Adrenal gland (tissue), 9 donors: ENCODE measurements at regions not wholly inside any gene's neighbourhood (a gene's known extent, or its start where the extent isn't known, plus 50 kb on each side); places are given as distances from the start of the nearest gene placed in this dataset.

Source experiments
- DNase-seq, 7 donors: peaks; one replicate each; pipeline ENCODE4 v3.0.0-alpha.2; 2019 to 2020
- H3K27ac ChIP-seq, 5 donors: fragments of 200-600 bp; sonication (generic) in 4 of 5; 1 replicate in 3 of 5; 2 replicates in 2 of 5; pipeline versions ENCODE4 v1.5.1 to v1.8.0; 2016 to 2020; ENCODE audit warnings: mild to moderate bottlenecking in 1 of 5
- H3K27me3 ChIP-seq: fragments of 200-600 bp; 2 replicates; pipeline ENCODE4 v1.8.0; 2021
- H3K36me3 ChIP-seq, 2 donors: fragments of 200-600 bp; replicated peaks in 1 of 2; 1 replicate in 1 of 2; 2 replicates in 1 of 2; pipeline versions ENCODE4 v1.5.1 to v1.8.0; 2018 to 2022
- H3K4me1 ChIP-seq, 2 donors: fragments of 200-600 bp; replicated peaks in 1 of 2; 1 replicate in 1 of 2; 2 replicates in 1 of 2; pipeline versions ENCODE4 v1.5.1 to v1.8.0; 2018 to 2021
- H3K4me3 ChIP-seq, 4 donors: fragments of 200-600 bp; sonication (generic) in 3 of 4; one replicate each; pipeline ENCODE4 v1.5.1; 2016 to 2018
- H3K9me3 ChIP-seq, 3 donors: fragments of 200-600 bp; sonication (generic) in 1 of 3; replicated peaks in 1 of 3; 1 replicate in 2 of 3; 2 replicates in 1 of 3; pipeline versions ENCODE4 v1.5.1 to v1.8.0; 2016 to 2021
- CTCF ChIP-seq, 6 experiments: fragments of 450-650 bp in 4 of 6; fragments of 200-600 bp in 2 of 6; sonication (generic) in 1 of 6; IDR thresholded peaks; 1 replicate in 5 of 6; 2 replicates in 1 of 6; pipeline versions ENCODE4 v1.5.1 to v1.8.0; 2016 to 2021; ENCODE audit warnings: antibody characterized with exemption in 6 of 6, mild to moderate bottlenecking in 2 of 6, moderate library complexity in 1 of 6
- POLR2A ChIP-seq, 2 donors: fragments of 450-650 bp; IDR thresholded peaks; one replicate each; pipeline ENCODE4 v1.6.1; 2017; ENCODE audit warnings: antibody characterized with exemption in 2 of 2, mild to moderate bottlenecking in 2 of 2, moderate library complexity in 1 of 2
- WGBS, 4 donors: extraction: QIAGEN DNeasy Blood & Tissue Kit in 2 of 4; methylation state at CpG; one replicate each; pipeline versions ENCODE4 v1.1.5 to v1.1.7; 2013 to 2017; 5-methylcytosine and 5-hydroxymethylcytosine counted together
- intact Hi-C, 2 donors: fragments of 100-400 bp; cut with DNase I; formaldehyde crosslinking; loops; one replicate each; pipeline versions ENCODE4 v1.14.1 to v1.15.0; 2022 to 2023
- donor health status: healthy with polysubstance abuse.
- donor health status: Bipolar disorder and iron deficiency.
- donor health status: DM: yes; HTN: yes; CAD: no.
- donor health status: DM: no; HTN: no; CAD: no.
- donor health status: DM: no; HTN: no; CAD: no.

DNA sequence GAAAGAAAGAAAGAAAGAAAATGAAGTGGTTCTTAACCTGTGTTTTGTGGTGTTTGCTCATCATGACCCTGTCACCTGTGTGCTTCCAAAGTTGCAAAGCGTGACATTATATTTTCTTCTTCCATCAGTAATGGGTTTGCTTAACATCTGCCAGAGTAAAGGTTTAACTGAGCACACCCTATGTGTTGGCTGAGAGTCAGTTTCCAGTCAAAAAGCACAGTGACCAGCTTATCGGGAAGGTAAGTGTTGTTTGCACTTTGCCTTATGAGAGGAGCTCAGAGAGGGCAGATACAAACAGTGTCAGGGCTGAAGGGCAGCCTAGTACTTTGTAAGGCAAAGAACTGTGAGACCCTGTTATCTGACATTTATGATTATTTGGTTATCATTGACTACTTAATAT, 406.2 kb upstream of the CWC22 start:
- H3K27ac ChIP-seq, result no peak overlapping the region
- H3K36me3 ChIP-seq, result no peaks in the 10 kb centered on the region
- H3K27me3 ChIP-seq, result no peaks in the 10 kb centered on the region
- no peak for DNase-seq
- no peaks in the 10 kb centered on the region for H3K9me3 ChIP-seq
- no peak overlapping the region for H3K4me3 ChIP-seq
- H3K4me1 ChIP-seq, result no peaks in the 10 kb centered on the region
- 76 to 93% (median 79%) methylated on average over 2 of the region's 2 CpGs for WGBS, 4 donors
- no peak for TF ChIP-seq CTCF (IDR thresholded peaks at IDR 0.05)
- no peak for TF ChIP-seq POLR2A (IDR thresholded peaks at IDR 0.05)
- intact Hi-C loops, result no loop called here

GRCh38 chr2:180412219-180412618, 405.1 kb upstream of the CWC22 start:
- H3K27ac ChIP-seq, result no peak overlapping the region
- no peaks in the 10 kb centered on the region for H3K4me1 ChIP-seq
- H3K27me3 ChIP-seq, result no peaks in the 10 kb centered on the region
- intact Hi-C loops, result no loop called here
- no peaks in the 10 kb centered on the region for H3K36me3 ChIP-seq
- no peak for TF ChIP-seq CTCF (IDR thresholded peaks at IDR 0.05)
- no peak for TF ChIP-seq POLR2A (IDR thresholded peaks at IDR 0.05)
- DNase-seq, result no peak
- H3K4me3 ChIP-seq, result no peak overlapping the region
- no peaks in the 10 kb centered on the region for H3K9me3 ChIP-seq
- WGBS, 4 donors, result 45 to 62% (median 55%) methylated on average over 4 of the region's 4 CpGs

- H3K9me3 ChIP-seq, result no peaks in the 10 kb centered on the region
- H3K27ac ChIP-seq, result no peak overlapping the region
- no peaks in the 10 kb centered on the region for H3K4me1 ChIP-seq
- TF ChIP-seq CTCF (IDR thresholded peaks at IDR 0.05) (no peak), POLR2A (IDR thresholded peaks at IDR 0.05) (no peak)
- no peaks in the 10 kb centered on the region for H3K36me3 ChIP-seq
- 37 to 49% (median 42%) methylated on average over 5 of the region's 5 CpGs for WGBS, 4 donors
- intact Hi-C loops, result no loop called here
- DNase-seq, result no peak
- no peak overlapping the region for H3K4me3 ChIP-seq
- H3K27me3 ChIP-seq, result no peaks in the 10 kb centered on the region
Measured at GRCh38 chr2:180411661-180412060, 404.6 kb upstream of the CWC22 start.

- Histone ChIP-seq H3K36me3 (no peaks in the 10 kb centered on the region), H3K27ac (no peak overlapping the region), H3K9me3 (no peaks in the 10 kb centered on the region), H3K27me3 (no peaks in the 10 kb centered on the region), H3K4me1 (no peaks in the 10 kb centered on the region), H3K4me3 (no peak overlapping the region)
- WGBS, 4 donors, result 59 to 81% (median 68%) methylated on average over 3 to 4 of the region's 4 CpGs
- intact Hi-C loops, result no loop called here
- TF ChIP-seq POLR2A (IDR thresholded peaks at IDR 0.05), result no peak
- no peak for TF ChIP-seq CTCF (IDR thresholded peaks at IDR 0.05)
- no peak for DNase-seq
Measured at GRCh38 chr2:180406687-180407086, 399.6 kb upstream of the CWC22 start.
